Natural killer cell (primary cell): ENCODE measurements at regions not wholly inside any gene's neighbourhood (a gene's known extent, or its start where the extent isn't known, plus 50 kb on each side); places are given as distances from the start of the nearest gene placed in this dataset.

Experiments used
- ATAC-seq, 3 donors: fragments of 150-1000 bp in 2 of 3; fragments of 200-7000 bp in 1 of 3; cut with Tn5 transposase; 1 replicate in 1 of 3; 2 replicates in 2 of 3; pipeline ENCODE4 v1.10.0; 2021; ENCODE audit warnings: mild to moderate bottlenecking in 2 of 3, moderate library complexity in 2 of 3
- DNase-seq, 2 donors: peaks; one replicate each; pipeline versions ENCODE4 v3.0.0 to v3.0.0-alpha.2; 2013 to 2021; ENCODE audit warnings: mixed read lengths in 1 of 2
- H3K27ac ChIP-seq: one replicate; pipeline ENCODE4 v1.5.1; 2013; ENCODE audit warnings: mild to moderate bottlenecking, low read length
- H3K27me3 ChIP-seq: one replicate; pipeline ENCODE4 v1.6.1; 2013; ENCODE audit warnings: low read length; ENCODE audit not compliant: control insufficient read depth, insufficient read depth
- H3K36me3 ChIP-seq: one replicate; pipeline ENCODE4 v1.6.1; 2013; ENCODE audit warnings: low read length; ENCODE audit not compliant: control insufficient read depth, insufficient read depth
- H3K4me1 ChIP-seq: one replicate; pipeline ENCODE4 v1.6.1; 2013; ENCODE audit warnings: low read length; ENCODE audit not compliant: control insufficient read depth, insufficient read depth
- H3K4me3 ChIP-seq: one replicate; pipeline ENCODE4 v1.5.1; 2013; ENCODE audit warnings: low read length
- H3K9me3 ChIP-seq: one replicate; pipeline ENCODE4 v1.6.1; 2013; ENCODE audit warnings: low read length; ENCODE audit not compliant: control insufficient read depth, insufficient read depth
- H3K27ac Mint-ChIP-seq, 2 donors: one replicate each; pipeline ENCODE4 v1.8.0; 2022; ENCODE audit warnings: mild to moderate bottlenecking in 2 of 2, mixed read lengths in 2 of 2, moderate library complexity in 1 of 2
- H3K27me3 Mint-ChIP-seq, 2 donors: one replicate each; pipeline ENCODE4 v1.8.0; 2022; ENCODE audit warnings: low read depth in 2 of 2, mixed read lengths in 2 of 2
- H3K36me3 Mint-ChIP-seq: one replicate; pipeline ENCODE4 v1.8.0; 2022; ENCODE audit warnings: mixed read lengths
- H3K4me1 Mint-ChIP-seq, 2 donors: one replicate each; pipeline ENCODE4 v1.8.0; 2022; ENCODE audit warnings: mixed read lengths in 2 of 2
- H3K4me3 Mint-ChIP-seq: one replicate; pipeline ENCODE4 v1.8.0; 2022; ENCODE audit warnings: mild to moderate bottlenecking, moderate library complexity, mixed read lengths
- H3K9me3 Mint-ChIP-seq, 2 donors: one replicate each; pipeline ENCODE4 v1.8.0; 2022; ENCODE audit warnings: mixed read lengths in 2 of 2
- CTCF ChIP-seq: fragments of 200-600 bp; IDR thresholded peaks from one replicate; pipeline ENCODE4 v1.8.0; 2022; ENCODE audit warnings: antibody characterized with exemption
- WGBS: methylation state at CpG from one replicate; pipeline ENCODE4 v1.1.7; 2013; ENCODE audit warnings: missing lambda C conversion rate; ENCODE audit not compliant: insufficient coverage; 5-methylcytosine and 5-hydroxymethylcytosine counted together
- intact Hi-C: fragments of 100-400 bp; cut with micrococcal nuclease; formaldehyde crosslinking; loops from one replicate; pipeline ENCODE4 v1.14.2; 2022

GRCh38 chr2:120536141-120536540 is 190.2 kb downstream of the INHBB start:
- Histone ChIP-seq H3K4me1 (no peaks in the 10 kb centered on the region), H3K9me3 (no peaks in the 10 kb centered on the region), H3K27me3 (no peaks in the 10 kb centered on the region), H3K27ac (no peak overlapping the region), H3K4me3 (no peak overlapping the region), H3K36me3 (no peaks in the 10 kb centered on the region)
- H3K4me1 Mint-ChIP-seq = no peaks in the 10 kb centered on the region
- intact Hi-C loops = no loop called here
- no peaks in the 10 kb centered on the region for H3K36me3 Mint-ChIP-seq
- no peak for TF ChIP-seq CTCF
- ATAC-seq (no peak), DNase-seq (no peak)
- H3K27me3 Mint-ChIP-seq = no peaks in the 10 kb centered on the region
- H3K9me3 Mint-ChIP-seq = no peaks in the 10 kb centered on the region
- WGBS = 88% methylated on average over 4 of the region's 4 CpGs
- no peak overlapping the region for H3K27ac Mint-ChIP-seq
- H3K4me3 Mint-ChIP-seq = no peak overlapping the region

GRCh38 chr2:120538691-120539423 is 192.9 kb downstream of the INHBB start:
- Mint-ChIP-seq H3K27me3 (peaks cover 0 to 9% of the 10 kb centered on the region in 2 donors), H3K9me3 (no peaks in the 10 kb centered on the region), H3K4me3 (no peak overlapping the region), H3K27ac (no peak overlapping the region), H3K4me1 (no peaks in the 10 kb centered on the region), H3K36me3 (no peaks in the 10 kb centered on the region)
- H3K27me3 ChIP-seq = no peaks in the 10 kb centered on the region
- WGBS = 84% methylated on average over 10 of the region's 12 CpGs
- H3K36me3 ChIP-seq = no peaks in the 10 kb centered on the region
- no peaks in the 10 kb centered on the region for H3K9me3 ChIP-seq
- no peak for TF ChIP-seq CTCF
- ATAC-seq = no peak
- no peak overlapping the region for H3K4me3 ChIP-seq
- no peak for DNase-seq
- no peaks in the 10 kb centered on the region for H3K4me1 ChIP-seq
- intact Hi-C loops = no loop called here
- no peak overlapping the region for H3K27ac ChIP-seq

- 82% methylated on average over 15 of the region's 15 CpGs for WGBS
- no peak for DNase-seq
- Mint-ChIP-seq H3K27me3 (peaks cover 0 to 9% of the 10 kb centered on the region in 2 donors), H3K4me1 (no peaks in the 10 kb centered on the region), H3K36me3 (no peaks in the 10 kb centered on the region), H3K9me3 (no peaks in the 10 kb centered on the region), H3K4me3 (no peak overlapping the region), H3K27ac (no peak overlapping the region)
- H3K9me3 ChIP-seq = no peaks in the 10 kb centered on the region
- H3K27ac ChIP-seq = no peak overlapping the region
- no peaks in the 10 kb centered on the region for H3K4me1 ChIP-seq
- intact Hi-C loops = no loop called here
- ATAC-seq = no peak
- no peak overlapping the region for H3K4me3 ChIP-seq
- no peaks in the 10 kb centered on the region for H3K27me3 ChIP-seq
- no peak for TF ChIP-seq CTCF
- H3K36me3 ChIP-seq = no peaks in the 10 kb centered on the region
Observed at GRCh38 chr2:120539424-120539936, 193.5 kb downstream of the INHBB start.
